HL-60 (cell line): ENCODE measurements at regions not wholly inside any gene's neighbourhood (a gene's known extent, or its start where the extent isn't known, plus 50 kb on each side); places are given as distances from the start of the nearest gene placed in this dataset.

Experiments used
- SPI1 ChIP-seq: IDR thresholded peaks from 2 replicates; pipeline ENCODE4 v1.6.1; 2012; ENCODE audit warnings: low read depth, mild to moderate bottlenecking, borderline replicate concordance
- TF ChIP-seq, protein P1 (sequence below): IDR thresholded peaks from one replicate; pipeline ENCODE4 v1.5.1; 2011; ENCODE audit warnings: low read length, control low read depth, inconsistent platforms; ENCODE audit not compliant: insufficient read depth

DNA sequence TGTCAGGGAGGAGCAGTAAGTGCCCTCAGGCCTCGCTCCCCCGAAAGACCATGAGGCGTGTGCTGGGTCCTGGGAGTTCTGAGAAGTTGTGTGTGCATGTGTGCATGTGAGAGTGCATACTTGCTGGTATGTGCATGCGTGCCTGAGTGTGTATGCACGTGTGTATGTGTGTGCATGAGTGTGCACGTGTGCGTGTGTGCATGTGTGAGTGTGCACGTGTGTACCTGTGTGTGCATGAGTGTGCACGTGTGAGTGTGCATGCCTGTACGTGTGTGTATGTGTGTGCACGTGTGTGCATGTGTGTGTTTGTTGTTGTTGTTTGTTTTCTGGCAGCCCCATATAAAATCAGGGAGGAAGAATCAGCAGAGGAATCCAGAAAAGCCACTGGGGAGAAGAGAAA, 426.7 kb downstream of the IRX2 start:
- TF ChIP-seq, protein P1, sequence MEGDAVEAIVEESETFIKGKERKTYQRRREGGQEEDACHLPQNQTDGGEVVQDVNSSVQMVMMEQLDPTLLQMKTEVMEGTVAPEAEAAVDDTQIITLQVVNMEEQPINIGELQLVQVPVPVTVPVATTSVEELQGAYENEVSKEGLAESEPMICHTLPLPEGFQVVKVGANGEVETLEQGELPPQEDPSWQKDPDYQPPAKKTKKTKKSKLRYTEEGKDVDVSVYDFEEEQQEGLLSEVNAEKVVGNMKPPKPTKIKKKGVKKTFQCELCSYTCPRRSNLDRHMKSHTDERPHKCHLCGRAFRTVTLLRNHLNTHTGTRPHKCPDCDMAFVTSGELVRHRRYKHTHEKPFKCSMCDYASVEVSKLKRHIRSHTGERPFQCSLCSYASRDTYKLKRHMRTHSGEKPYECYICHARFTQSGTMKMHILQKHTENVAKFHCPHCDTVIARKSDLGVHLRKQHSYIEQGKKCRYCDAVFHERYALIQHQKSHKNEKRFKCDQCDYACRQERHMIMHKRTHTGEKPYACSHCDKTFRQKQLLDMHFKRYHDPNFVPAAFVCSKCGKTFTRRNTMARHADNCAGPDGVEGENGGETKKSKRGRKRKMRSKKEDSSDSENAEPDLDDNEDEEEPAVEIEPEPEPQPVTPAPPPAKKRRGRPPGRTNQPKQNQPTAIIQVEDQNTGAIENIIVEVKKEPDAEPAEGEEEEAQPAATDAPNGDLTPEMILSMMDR, result no peak
- TF ChIP-seq SPI1, result no peak
